NCI-H345 treated with DMSO at 0.1 percent for 48 hours (cell line): ENCODE measurements at regions not wholly inside any gene's neighbourhood (a gene's known extent, or its start where the extent isn't known, plus 50 kb on each side); places are given as distances from the start of the nearest gene placed in this dataset.
A peak's percentile ranks its signal among the peaks of the same experiment; 100 is the strongest.
"Not testable (repeated sequence)": the region's sequence is repeated elsewhere in the genome, so short reads cannot be mapped to it uniquely, and the experiment has no call there.

Source experiments
- DNase-seq: peaks from one replicate; lab custom pipeline; 2025; ENCODE audit not compliant: unreplicated experiment; lab: John Stamatoyannopoulos, UW

DNA sequence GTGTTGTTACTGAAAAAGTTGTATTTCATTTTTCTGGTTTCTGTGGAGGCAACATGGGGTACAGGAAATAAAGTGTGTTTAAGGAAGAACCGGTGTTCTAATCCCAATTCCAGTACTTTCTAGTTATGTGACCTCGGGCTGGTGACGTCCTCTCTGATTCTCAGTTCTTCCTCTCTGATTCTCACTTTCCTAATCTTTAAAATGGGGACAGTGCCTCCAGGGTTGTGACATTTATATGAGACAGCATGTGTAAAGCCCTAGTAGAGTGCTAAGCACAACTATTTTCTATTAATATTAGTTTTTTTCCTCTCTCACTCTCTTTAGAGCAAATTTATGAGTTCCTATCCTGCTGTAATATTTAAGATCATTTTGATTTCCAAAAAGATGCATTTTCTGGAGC is 50.9 kb upstream of the PTPDC1 start:
- no peak for DNase-seq

DNA sequence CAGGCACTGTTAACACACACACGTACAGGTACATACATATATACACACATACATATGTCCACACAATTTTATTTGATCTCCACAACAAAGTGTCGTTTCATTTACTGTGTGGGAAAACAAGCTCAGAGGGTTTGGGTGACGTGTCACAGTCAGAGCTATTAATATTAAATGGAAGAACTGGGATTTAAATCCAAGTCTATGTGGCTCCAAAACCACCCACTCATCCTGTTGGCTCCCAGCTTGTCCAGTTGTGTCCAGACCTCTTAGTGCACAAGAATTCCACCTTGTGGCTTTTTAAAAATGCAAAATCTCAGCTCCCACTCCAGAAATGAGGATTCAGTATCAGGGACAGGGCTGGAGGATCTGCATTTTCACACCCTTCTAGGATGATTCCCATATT is 52.3 kb upstream of the PTPDC1 start:
- DNase-seq = no peak

DNA sequence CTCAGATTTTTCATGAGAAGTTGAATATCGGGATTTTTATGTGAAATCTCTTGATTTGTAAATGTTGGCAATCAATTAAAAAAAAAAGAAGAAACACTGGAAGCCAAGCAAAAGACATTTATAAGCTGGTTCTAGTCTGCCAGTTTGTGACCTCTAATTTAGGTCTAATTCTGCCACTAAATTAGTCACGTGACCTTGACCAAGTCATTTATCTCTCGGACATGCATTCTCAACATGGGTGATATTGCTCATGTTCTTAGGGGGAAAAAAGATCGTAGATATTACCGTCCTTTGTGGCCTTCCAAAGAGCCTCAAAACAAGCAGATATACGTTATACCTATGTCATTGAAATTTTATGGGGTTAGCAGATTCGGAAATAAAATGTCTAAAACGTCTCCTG is 52.9 kb upstream of the PTPDC1 start:
- DNase-seq = no peak

- peak; percentile 50 for DNase-seq
Observed at GRCh38 chr9:94030318-94031179, 53.7 kb upstream of the PTPDC1 start.

GRCh38 chr9:94029932-94030317 is 54.3 kb upstream of the PTPDC1 start:
- no peak for DNase-seq

DNA sequence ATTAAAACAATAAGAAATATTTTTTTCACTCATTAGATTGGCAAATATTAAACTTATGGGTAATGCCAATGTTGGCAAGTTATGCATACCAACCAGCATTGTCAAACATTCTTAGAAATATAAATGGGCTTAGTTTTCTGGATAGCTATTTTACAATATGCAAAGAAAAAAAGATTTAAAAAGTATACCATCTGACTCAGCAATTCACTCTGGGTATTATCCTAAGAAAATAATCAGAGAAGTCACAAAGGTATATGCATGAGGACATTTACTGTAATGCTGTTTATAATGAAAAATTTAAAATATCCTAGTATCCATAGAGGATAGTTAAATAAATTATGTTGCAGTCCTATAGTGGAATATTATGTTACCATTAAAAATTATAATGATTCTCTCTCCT is 57.4 kb upstream of the PTPDC1 start:
- DNase-seq = no peak

DNA sequence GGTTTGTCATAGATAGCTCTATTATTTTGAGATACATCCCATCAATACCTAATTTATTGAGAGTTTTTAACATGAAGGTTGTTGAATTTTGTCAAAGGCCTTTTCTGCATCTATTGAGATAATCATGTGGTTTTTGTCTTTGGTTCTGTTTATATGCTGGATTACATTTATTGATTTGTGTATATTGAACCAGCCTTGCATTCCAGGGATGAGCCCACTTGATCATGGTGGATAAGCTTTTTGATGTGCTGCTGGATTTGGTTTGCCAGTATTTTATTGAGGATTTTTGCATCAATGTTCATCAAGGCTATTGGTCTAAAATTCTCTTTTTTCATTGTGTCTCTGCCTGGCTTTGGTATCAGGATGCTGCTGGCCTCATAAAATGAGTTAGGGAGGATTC is 61.8 kb upstream of the PTPDC1 start:
- not testable (repeated sequence) for DNase-seq

- DNase-seq = not testable (repeated sequence)
Observed at GRCh38 chr9:94020836-94021235, 63.4 kb upstream of the PTPDC1 start.

GRCh38 chr9:94018628-94019027 is 63.5 kb upstream of the BARX1 start:
- DNase-seq = no peak

DNA sequence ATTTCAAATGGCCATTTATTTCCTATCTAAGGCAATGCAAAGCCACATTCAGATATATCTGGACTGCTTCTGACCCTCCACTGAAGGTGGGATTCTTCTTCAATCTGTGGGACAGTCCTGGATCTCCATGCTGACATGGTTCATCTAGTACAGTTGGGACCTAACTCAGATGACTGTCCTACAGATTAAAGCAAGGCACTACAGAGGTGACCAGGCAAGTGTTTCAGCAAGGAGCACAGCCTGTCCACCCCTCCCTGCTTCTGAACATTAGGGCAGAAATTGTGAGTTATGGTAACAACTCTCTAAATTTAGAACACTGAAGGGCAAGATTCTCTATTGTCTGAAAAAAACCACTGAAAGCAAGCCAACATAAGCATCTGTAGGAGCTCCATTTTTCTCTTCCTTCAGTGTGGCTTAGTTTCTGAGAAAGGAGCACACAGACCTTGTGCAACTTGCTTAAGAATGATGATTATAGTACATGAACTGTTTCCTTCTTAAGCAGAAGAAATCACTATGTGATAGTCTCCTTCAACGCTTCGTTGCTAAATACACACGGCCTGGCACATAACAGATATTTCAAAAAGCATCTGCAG is 62.9 kb upstream of the BARX1 start:
- no peak for DNase-seq

DNA sequence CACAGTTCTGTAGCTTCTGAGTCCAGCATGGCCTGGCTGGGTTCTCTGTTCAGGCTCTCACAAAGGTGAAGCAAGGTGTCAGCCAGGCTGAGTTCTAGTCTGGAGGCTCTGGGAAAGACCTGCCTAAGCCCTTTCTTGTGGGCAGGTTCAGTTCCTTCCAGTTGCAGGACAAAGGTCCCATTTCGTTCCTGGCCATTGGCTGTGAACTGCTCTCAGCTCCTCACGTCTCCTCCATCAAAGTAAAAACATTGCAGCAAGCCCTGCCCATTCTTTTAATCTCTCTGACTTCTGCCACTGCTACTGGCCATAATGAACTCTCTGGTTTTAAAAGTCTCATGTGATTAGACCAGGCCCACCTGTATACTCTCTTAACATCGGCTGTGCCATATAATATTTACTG is 61.6 kb upstream of the BARX1 start:
- DNase-seq = no peak

GRCh38 chr9:94014920-94015319 is 59.8 kb upstream of the BARX1 start:
- DNase-seq = no peak

- peak; percentile 16 for DNase-seq
Observed at GRCh38 chr9:94014066-94014654, 59.0 kb upstream of the BARX1 start.

GRCh38 chr9:94010980-94011533 is 55.9 kb upstream of the BARX1 start:
- DNase-seq = no peak

- no peak for DNase-seq
Observed at GRCh38 chr9:94005272-94005901, 50.2 kb upstream of the BARX1 start.
